ENCODE measurements at regions not wholly inside any gene's neighbourhood (a gene's known extent, or its start where the extent isn't known, plus 50 kb on each side); places are given as distances from the start of the nearest gene placed in this dataset.

DNA sequence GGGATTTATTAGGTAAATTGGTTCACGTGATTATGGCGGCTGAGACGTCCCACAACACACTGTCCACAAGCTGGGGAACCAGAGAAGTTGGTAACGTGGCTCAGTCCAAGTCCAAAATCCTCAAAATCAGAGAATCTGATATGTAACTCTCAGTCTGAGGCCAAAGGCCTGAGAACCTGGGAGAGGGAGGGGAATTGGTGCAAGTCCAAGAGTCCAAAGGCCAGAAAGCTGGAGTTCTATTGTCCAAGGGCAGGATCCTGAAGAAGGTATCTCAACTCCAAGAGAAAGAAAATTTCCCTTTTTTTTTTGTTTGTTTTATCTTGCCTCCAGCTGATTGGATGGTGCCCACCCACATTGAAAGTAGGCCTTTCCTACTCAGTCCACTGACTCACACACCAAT is 83.8 kb downstream of the PRDM9 start:
- no peak for FAIRE-seq
- no peaks in the 10 kb centered on the region for H3K9me3 ChIP-seq
- ChIA-PET CTCF (no interaction called here), POLR2A (no interaction called here)
- no peak for ATAC-seq
- WGBS (ENCODE audit: missing lambda C conversion rate) = 36% methylated on average over 4 of the region's 4 CpGs
- no peak overlapping the region for H3K4me2 ChIP-seq
- TF ChIP-seq POLR2A (IDR thresholded peaks at IDR 0.05; ENCODE audit: low read length) (no peak), CHD2 (IDR thresholded peaks at IDR 0.05; ENCODE audit: low read length, partially characterized antibody) (no peak), RNF2 (IDR thresholded peaks at IDR 0.05; ENCODE audit: borderline replicate concordance, low read depth) (no peak), FOSL2 (IDR thresholded peaks at IDR 0.05) (no peak), FOSL2 (CRISPR knock-in tag; IDR thresholded peaks at IDR 0.05) (no peak), CHD4 (IDR thresholded peaks at IDR 0.05; ENCODE audit: borderline replicate concordance) (no peak)
- H3K4me3 ChIP-seq = no peak overlapping the region
- H3K27ac ChIP-seq = no peak overlapping the region
- no peak for DNase-seq (ENCODE audit: low read depth in 1 of 2, low spot score in 1 of 2)
- no peaks in the 10 kb centered on the region for H3K4me1 ChIP-seq

DNA sequence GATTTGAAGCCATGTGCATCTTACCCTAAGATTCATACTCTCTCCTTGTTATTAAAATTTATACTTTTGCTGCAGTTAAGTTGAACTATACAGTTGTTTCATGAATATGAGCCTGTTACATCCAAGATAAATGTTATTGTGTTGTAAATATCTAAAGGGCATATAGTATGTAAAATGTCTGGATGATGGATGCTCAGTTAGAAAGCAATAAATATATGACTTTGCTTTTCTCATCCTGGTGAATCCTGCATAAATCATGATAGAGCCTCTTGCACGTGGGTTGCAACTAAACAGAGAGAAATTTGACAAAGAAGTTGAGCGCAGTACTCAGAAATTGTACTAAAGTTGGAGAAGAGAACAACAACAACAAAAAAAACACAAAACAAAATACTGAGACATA is 99.5 kb downstream of the PRDM9 start:
- no peak overlapping the region for H3K4me3 ChIP-seq
- 48% methylated on average over 2 of the region's 2 CpGs for WGBS (ENCODE audit: missing lambda C conversion rate)
- no peak for ATAC-seq
- TF ChIP-seq HOXA7 (CRISPR knock-in tag; IDR thresholded peaks at IDR 0.05) = no peak
- TF ChIP-seq, protein P1, sequence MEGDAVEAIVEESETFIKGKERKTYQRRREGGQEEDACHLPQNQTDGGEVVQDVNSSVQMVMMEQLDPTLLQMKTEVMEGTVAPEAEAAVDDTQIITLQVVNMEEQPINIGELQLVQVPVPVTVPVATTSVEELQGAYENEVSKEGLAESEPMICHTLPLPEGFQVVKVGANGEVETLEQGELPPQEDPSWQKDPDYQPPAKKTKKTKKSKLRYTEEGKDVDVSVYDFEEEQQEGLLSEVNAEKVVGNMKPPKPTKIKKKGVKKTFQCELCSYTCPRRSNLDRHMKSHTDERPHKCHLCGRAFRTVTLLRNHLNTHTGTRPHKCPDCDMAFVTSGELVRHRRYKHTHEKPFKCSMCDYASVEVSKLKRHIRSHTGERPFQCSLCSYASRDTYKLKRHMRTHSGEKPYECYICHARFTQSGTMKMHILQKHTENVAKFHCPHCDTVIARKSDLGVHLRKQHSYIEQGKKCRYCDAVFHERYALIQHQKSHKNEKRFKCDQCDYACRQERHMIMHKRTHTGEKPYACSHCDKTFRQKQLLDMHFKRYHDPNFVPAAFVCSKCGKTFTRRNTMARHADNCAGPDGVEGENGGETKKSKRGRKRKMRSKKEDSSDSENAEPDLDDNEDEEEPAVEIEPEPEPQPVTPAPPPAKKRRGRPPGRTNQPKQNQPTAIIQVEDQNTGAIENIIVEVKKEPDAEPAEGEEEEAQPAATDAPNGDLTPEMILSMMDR (IDR thresholded peaks at IDR 0.05) = no peak
- no peak for TF ChIP-seq HDAC2 (IDR thresholded peaks at IDR 0.05)
- no peak for TF ChIP-seq TFCP2L1 (CRISPR knock-in tag; IDR thresholded peaks at IDR 0.05)
- TF ChIP-seq ZC3H11A (IDR thresholded peaks at IDR 0.05) = no peak
- TF ChIP-seq NFE2L2 (conservative IDR thresholded peaks at IDR 0.05; ENCODE audit: low read length) = no peak
- no peak for TF ChIP-seq NR3C1 (IDR thresholded peaks at IDR 0.05)
- TF ChIP-seq KDM5A (IDR thresholded peaks at IDR 0.05) = no peak
- no peak for TF ChIP-seq CEBPB (IDR thresholded peaks at IDR 0.05)
- no peak for TF ChIP-seq GATA3 (IDR thresholded peaks at IDR 0.05; ENCODE audit: borderline replicate concordance)
- TF ChIP-seq HEYL (CRISPR knock-in tag; IDR thresholded peaks at IDR 0.05) = no peak
- no peak for TF ChIP-seq HOXB5 (CRISPR knock-in tag; IDR thresholded peaks at IDR 0.05)
- TF ChIP-seq MYC (IDR thresholded peaks at IDR 0.05; ENCODE audit: borderline replicate concordance, low read length) = no peak
- TF ChIP-seq ZSCAN20 (CRISPR knock-in tag; IDR thresholded peaks at IDR 0.05) = no peak
- no peak for TF ChIP-seq CHD4 (IDR thresholded peaks at IDR 0.05; ENCODE audit: borderline replicate concordance)
- TF ChIP-seq NPAS2 (CRISPR knock-in tag; IDR thresholded peaks at IDR 0.05; ENCODE audit: borderline replicate concordance) = no peak
- H3K4me2 ChIP-seq = no peak overlapping the region
- H3K27ac ChIP-seq = no peak overlapping the region
- POLR2A ChIA-PET = no interaction called here
- H3K9me3 ChIP-seq = no peaks in the 10 kb centered on the region
- no peaks in the 10 kb centered on the region for H3K4me1 ChIP-seq
- FAIRE-seq = no peak
- CTCF ChIA-PET = no interaction called here
- DNase-seq (ENCODE audit: low read depth in 1 of 2, low spot score in 1 of 2) = no peak

DNA sequence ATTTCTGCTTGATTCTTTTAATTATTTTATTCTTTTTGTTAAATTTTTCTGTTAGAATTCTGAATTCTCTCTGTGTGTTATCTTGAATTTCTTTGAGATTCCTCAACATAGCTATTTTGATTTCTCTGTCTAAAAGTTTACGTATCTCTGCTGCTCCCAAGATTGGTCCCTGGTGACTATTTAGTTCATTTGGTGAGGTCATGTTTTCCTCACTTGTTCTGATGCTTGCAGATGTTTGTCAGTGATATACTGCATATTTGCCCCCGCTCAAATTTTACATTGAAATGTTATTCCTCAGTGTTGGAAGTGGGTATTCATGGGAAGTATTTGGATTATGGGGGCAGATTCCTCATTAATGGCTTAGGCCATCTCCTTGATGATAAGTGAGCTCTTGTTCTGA is 105.3 kb downstream of the PRDM9 start:
- ChIA-PET CTCF (interaction anchor here (0.8 kb wide), 1 partner anchor 10 kb away, joined by 3 read pairs; no protein-coding TSS in a partner anchor), POLR2A (no interaction called here)
- Histone ChIP-seq H3K4me1 (no peaks in the 10 kb centered on the region), H3K4me2 (no peak overlapping the region), H3K4me3 (no peak overlapping the region), H3K9me3 (no peaks in the 10 kb centered on the region), H3K27ac (no peak overlapping the region)
- FAIRE-seq (no peak), DNase-seq (ENCODE audit: low read depth in 1 of 2, low spot score in 1 of 2) (no peak), ATAC-seq (no peak)
- WGBS (ENCODE audit: missing lambda C conversion rate) = 43% methylated on average over 2 of the region's 2 CpGs
- TF ChIP-seq TP53 (CRISPR knock-in tag; IDR thresholded peaks at IDR 0.05) (no peak), EHMT2 (IDR thresholded peaks at IDR 0.05; ENCODE audit: low read depth) (no peak), ZC3H11A (IDR thresholded peaks at IDR 0.05) (no peak), NR3C1 (IDR thresholded peaks at IDR 0.05) (no peak), TFCP2L1 (CRISPR knock-in tag; IDR thresholded peaks at IDR 0.05) (no peak), RCOR1 (IDR thresholded peaks at IDR 0.05; ENCODE audit: low read depth, low read length) (no peak), ZNF302 (CRISPR knock-in tag; IDR thresholded peaks at IDR 0.05) (no peak), CHD4 (IDR thresholded peaks at IDR 0.05; ENCODE audit: borderline replicate concordance) (no peak), POLR2AphosphoS2 (conservative IDR thresholded peaks at IDR 0.05; ENCODE audit: low read length) (no peak), MAZ (IDR thresholded peaks at IDR 0.05; ENCODE audit: borderline replicate concordance, low read depth, low read length) (no peak), HOXB5 (CRISPR knock-in tag; IDR thresholded peaks at IDR 0.05) (no peak)
- TF ChIP-seq, protein P2, sequence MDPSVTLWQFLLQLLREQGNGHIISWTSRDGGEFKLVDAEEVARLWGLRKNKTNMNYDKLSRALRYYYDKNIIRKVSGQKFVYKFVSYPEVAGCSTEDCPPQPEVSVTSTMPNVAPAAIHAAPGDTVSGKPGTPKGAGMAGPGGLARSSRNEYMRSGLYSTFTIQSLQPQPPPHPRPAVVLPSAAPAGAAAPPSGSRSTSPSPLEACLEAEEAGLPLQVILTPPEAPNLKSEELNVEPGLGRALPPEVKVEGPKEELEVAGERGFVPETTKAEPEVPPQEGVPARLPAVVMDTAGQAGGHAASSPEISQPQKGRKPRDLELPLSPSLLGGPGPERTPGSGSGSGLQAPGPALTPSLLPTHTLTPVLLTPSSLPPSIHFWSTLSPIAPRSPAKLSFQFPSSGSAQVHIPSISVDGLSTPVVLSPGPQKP (IDR thresholded peaks at IDR 0.05; ENCODE audit: low read depth, low read length) = no peak
- TF ChIP-seq, protein P3, sequence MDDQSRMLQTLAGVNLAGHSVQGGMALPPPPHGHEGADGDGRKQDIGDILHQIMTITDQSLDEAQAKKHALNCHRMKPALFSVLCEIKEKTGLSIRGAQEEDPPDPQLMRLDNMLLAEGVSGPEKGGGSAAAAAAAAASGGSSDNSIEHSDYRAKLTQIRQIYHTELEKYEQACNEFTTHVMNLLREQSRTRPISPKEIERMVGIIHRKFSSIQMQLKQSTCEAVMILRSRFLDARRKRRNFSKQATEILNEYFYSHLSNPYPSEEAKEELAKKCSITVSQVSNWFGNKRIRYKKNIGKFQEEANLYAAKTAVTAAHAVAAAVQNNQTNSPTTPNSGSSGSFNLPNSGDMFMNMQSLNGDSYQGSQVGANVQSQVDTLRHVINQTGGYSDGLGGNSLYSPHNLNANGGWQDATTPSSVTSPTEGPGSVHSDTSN (IDR thresholded peaks at IDR 0.05) = no peak
- TF ChIP-seq, protein P4, sequence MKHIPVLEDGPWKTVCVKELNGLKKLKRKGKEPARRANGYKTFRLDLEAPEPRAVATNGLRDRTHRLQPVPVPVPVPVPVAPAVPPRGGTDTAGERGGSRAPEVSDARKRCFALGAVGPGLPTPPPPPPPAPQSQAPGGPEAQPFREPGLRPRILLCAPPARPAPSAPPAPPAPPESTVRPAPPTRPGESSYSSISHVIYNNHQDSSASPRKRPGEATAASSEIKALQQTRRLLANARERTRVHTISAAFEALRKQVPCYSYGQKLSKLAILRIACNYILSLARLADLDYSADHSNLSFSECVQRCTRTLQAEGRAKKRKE (CRISPR knock-in tag; IDR thresholded peaks at IDR 0.05; ENCODE audit: low read depth) = no peak
